SH-SY5Y (cell line): ENCODE measurements at regions not wholly inside any gene's neighbourhood (a gene's known extent, or its start where the extent isn't known, plus 50 kb on each side); places are given as distances from the start of the nearest gene placed in this dataset.

Experiments used
- GATA2 ChIP-seq: IDR thresholded peaks from 2 replicates; pipeline ENCODE4 v1.6.1; 2011; ENCODE audit warnings: mild to moderate bottlenecking, low read depth, low read length
- GATA3 ChIP-seq: IDR thresholded peaks from 2 replicates; pipeline ENCODE4 v1.6.1; 2011; ENCODE audit warnings: low read depth, mild to moderate bottlenecking, low read length, moderate library complexity

- TF ChIP-seq GATA3 (no peak), GATA2 (no peak)
Measured at GRCh38 chr7:86995814-86996213, 63.6 kb downstream of the ELAPOR2 start.
